HEK293T (cell line): ENCODE measurements at regions not wholly inside any gene's neighbourhood (a gene's known extent, or its start where the extent isn't known, plus 50 kb on each side); places are given as distances from the start of the nearest gene placed in this dataset.

Experiments
- CTCF ChIA-PET: fragments of 350-600 bp; formaldehyde crosslinking; extraction: SDS; loops from one replicate; lab custom pipeline; 2021; ENCODE audit warnings: antibody characterized with exemption, inconsistent platforms; lab: Yijun Ruan, JAX
- POLR2A ChIA-PET: fragments of 350-600 bp; formaldehyde crosslinking; extraction: SDS; loops from one replicate; lab custom pipeline; 2020; ENCODE audit warnings: antibody characterized with exemption, inconsistent platforms; lab: Yijun Ruan, JAX
- DNase-seq: peaks from one replicate; pipeline ENCODE4 v3.0.0; 2012; ENCODE audit warnings: mixed read lengths; ENCODE audit errors: extremely low spot score
- ARNT ChIP-seq: fragments of 450-650 bp; IDR thresholded peaks from 2 replicates; pipeline ENCODE4 v1.6.1; 2017; ENCODE audit warnings: mild to moderate bottlenecking
- BHLHE40 ChIP-seq: fragments of 450-650 bp; IDR thresholded peaks from 2 replicates; pipeline ENCODE4 v1.6.1; 2016; ENCODE audit warnings: mild to moderate bottlenecking, moderate library complexity, borderline replicate concordance
- CTBP1 ChIP-seq: fragments of 450-650 bp; IDR thresholded peaks from 2 replicates; pipeline ENCODE4 v1.6.1; 2016; ENCODE audit warnings: borderline replicate concordance
- ELF4 ChIP-seq: fragments of 450-650 bp; IDR thresholded peaks from 2 replicates; pipeline ENCODE4 v1.6.1; 2017; ENCODE audit warnings: antibody characterized with exemption
- FOXA1 ChIP-seq: fragments of 450-650 bp; IDR thresholded peaks from 2 replicates; pipeline ENCODE4 v1.6.1; 2016; ENCODE audit warnings: mild to moderate bottlenecking
- FOXK2 ChIP-seq: fragments of 450-650 bp; IDR thresholded peaks from 2 replicates; pipeline ENCODE4 v1.6.1; 2016; ENCODE audit warnings: mild to moderate bottlenecking
- FOXM1 ChIP-seq: fragments of 450-650 bp; IDR thresholded peaks from 2 replicates; pipeline ENCODE4 v1.6.1; 2017; ENCODE audit warnings: mild to moderate bottlenecking, borderline replicate concordance
- HDGF ChIP-seq: fragments of 450-650 bp; IDR thresholded peaks from 2 replicates; pipeline ENCODE4 v1.6.1; 2017; ENCODE audit warnings: antibody characterized with exemption, borderline replicate concordance
- L3MBTL2 ChIP-seq: fragments of 450-650 bp; conservative IDR thresholded peaks from 2 replicates; pipeline ENCODE4 v1.6.1; 2016; ENCODE audit warnings: mild to moderate bottlenecking
- LEF1 ChIP-seq: fragments of 450-650 bp; IDR thresholded peaks from 2 replicates; pipeline ENCODE4 v1.6.1; 2017; ENCODE audit warnings: mild to moderate bottlenecking, borderline replicate concordance
- NFRKB ChIP-seq: fragments of 450-650 bp; IDR thresholded peaks from 2 replicates; pipeline ENCODE4 v1.6.1; 2016; ENCODE audit warnings: mild to moderate bottlenecking, moderate library complexity
- SP1 ChIP-seq: fragments of 450-650 bp; IDR thresholded peaks from 2 replicates; pipeline ENCODE4 v1.6.1; 2017
- SUZ12 ChIP-seq: fragments of 450-650 bp; IDR thresholded peaks from 2 replicates; pipeline ENCODE4 v1.6.1; 2016; ENCODE audit warnings: mild to moderate bottlenecking
- TARDBP ChIP-seq: fragments of 450-650 bp; IDR thresholded peaks from 2 replicates; pipeline ENCODE4 v1.6.1; 2016
- ZNF384 ChIP-seq: fragments of 450-650 bp; IDR thresholded peaks from 2 replicates; pipeline ENCODE4 v1.6.1; 2016
- TF ChIP-seq, protein P1 (sequence below): fragments of 450-650 bp; IDR thresholded peaks from 2 replicates; pipeline ENCODE4 v1.6.1; 2016

DNA sequence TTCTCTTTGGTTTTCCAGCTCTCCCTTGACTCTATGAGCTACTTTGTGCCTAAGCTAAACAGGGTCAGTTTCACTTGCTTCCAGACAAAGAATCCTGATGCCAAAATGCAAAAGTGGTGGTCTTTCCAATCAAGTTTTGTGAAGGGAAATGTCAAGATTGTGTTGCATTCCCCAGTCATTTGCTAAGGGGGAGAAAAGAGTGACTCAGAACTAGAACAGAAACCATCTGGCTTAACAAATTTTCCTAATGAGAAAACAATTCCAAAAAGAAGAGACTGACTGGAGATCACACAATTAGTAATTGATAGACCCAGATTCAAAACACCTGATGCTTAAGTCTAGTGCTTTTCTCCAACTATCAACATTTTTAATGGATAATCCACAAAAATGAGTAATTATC is 235.1 kb upstream of the DIO2 start:
- DNase-seq: no peak
- CTCF ChIA-PET: no interaction called here
- no peak for TF ChIP-seq ARNT
- no peak for TF ChIP-seq BHLHE40
- TF ChIP-seq HDGF: no peak
- TF ChIP-seq SP1: no peak
- TF ChIP-seq ELF4: no peak
- no peak for TF ChIP-seq TARDBP
- POLR2A ChIA-PET: no interaction called here

GRCh38 chr14:80445605-80446004 is 234.3 kb upstream of the DIO2 start:
- POLR2A ChIA-PET: no interaction called here
- CTCF ChIA-PET: no interaction called here
- TF ChIP-seq, protein P1, sequence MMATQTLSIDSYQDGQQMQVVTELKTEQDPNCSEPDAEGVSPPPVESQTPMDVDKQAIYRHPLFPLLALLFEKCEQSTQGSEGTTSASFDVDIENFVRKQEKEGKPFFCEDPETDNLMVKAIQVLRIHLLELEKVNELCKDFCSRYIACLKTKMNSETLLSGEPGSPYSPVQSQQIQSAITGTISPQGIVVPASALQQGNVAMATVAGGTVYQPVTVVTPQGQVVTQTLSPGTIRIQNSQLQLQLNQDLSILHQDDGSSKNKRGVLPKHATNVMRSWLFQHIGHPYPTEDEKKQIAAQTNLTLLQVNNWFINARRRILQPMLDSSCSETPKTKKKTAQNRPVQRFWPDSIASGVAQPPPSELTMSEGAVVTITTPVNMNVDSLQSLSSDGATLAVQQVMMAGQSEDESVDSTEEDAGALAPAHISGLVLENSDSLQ: no peak
- TF ChIP-seq ZNF384: no peak
- TF ChIP-seq L3MBTL2: no peak
- TF ChIP-seq ARNT: no peak
- TF ChIP-seq FOXK2: no peak
- no peak for TF ChIP-seq CTBP1
- TF ChIP-seq FOXM1: no peak
- no peak for TF ChIP-seq SP1
- no peak for TF ChIP-seq TARDBP
- TF ChIP-seq ELF4: no peak
- TF ChIP-seq NFRKB: no peak
- TF ChIP-seq SUZ12: no peak
- TF ChIP-seq BHLHE40: no peak
- no peak for TF ChIP-seq LEF1
- TF ChIP-seq HDGF: no peak
- no peak for TF ChIP-seq FOXA1
- no peak for DNase-seq

- ChIA-PET CTCF (no interaction called here), POLR2A (no interaction called here)
- no peak for DNase-seq
- TF ChIP-seq TARDBP (no peak), HDGF (no peak), L3MBTL2 (no peak), FOXA1 (no peak), CTBP1 (no peak), FOXK2 (no peak), FOXM1 (no peak), NFRKB (no peak), LEF1 (no peak), SP1 (no peak), ZNF384 (no peak), ELF4 (no peak), BHLHE40 (no peak), ARNT (no peak), SUZ12 (no peak)
- TF ChIP-seq, protein P1: no peak
Observed at GRCh38 chr14:80434574-80435321, 223.4 kb upstream of the DIO2 start.

DNA sequence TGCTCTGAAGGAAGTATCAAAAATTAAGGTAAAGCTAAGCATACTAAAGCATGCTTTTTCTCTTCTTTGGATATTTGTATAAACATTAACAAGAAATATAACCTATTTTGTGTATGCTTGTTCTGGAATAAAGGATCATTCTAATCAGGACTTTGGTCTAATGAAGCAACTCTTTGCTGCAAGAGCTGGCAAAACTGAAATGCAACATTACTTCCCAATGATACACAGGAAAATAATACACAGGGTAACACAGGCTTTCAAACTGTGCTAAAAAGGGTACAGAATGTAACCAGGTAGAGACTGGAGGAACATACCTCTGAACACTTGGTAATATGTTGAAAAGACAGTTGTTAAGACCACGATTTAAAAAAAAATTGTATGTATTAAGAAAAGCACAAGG is 222.5 kb upstream of the DIO2 start:
- ChIA-PET CTCF (no interaction called here), POLR2A (no interaction called here)
- no peak for DNase-seq
- TF ChIP-seq SUZ12 (no peak), FOXK2 (no peak), ARNT (no peak), TARDBP (no peak), HDGF (no peak), ZNF384 (no peak), LEF1 (no peak), NFRKB (no peak), ELF4 (no peak), L3MBTL2 (no peak), SP1 (no peak), CTBP1 (no peak), FOXM1 (no peak), FOXA1 (no peak), BHLHE40 (no peak)
- TF ChIP-seq, protein P1: no peak

- POLR2A ChIA-PET: no interaction called here
- CTCF ChIA-PET: no interaction called here
Observed at GRCh38 chr14:80428671-80429070, 217.4 kb upstream of the DIO2 start.

More at GRCh38 chr14:80428671-80429070, 217.4 kb upstream of the DIO2 start:
- DNase-seq: no peak
- TF ChIP-seq HDGF (no peak), ZNF384 (no peak), FOXA1 (no peak), CTBP1 (no peak), ELF4 (no peak), SUZ12 (no peak), FOXM1 (no peak), NFRKB (no peak), BHLHE40 (no peak), SP1 (no peak), LEF1 (no peak), TARDBP (no peak)
- TF ChIP-seq, protein P1: no peak
